T-helper 2 cell treated with Interferon-gamma antibody and Interleukin-4, amounts not matched to agents 100 ng/mL and 5 ng/mL, for 36 hours (primary cell): ENCODE measurements at regions not wholly inside any gene's neighbourhood (a gene's known extent, or its start where the extent isn't known, plus 50 kb on each side); places are given as distances from the start of the nearest gene placed in this dataset.

Source experiments
- intact Hi-C: fragments of 100-400 bp; cut with micrococcal nuclease; formaldehyde crosslinking; loops from one replicate; pipeline ENCODE4 v1.15.1; 2023

GRCh38 chr2:176500901-176501300 is 231.7 kb downstream of the MTX2 start:
- intact Hi-C loops: no loop called here

GRCh38 chr2:176501617-176502016 is 232.4 kb downstream of the MTX2 start:
- intact Hi-C loops: no loop called here

- intact Hi-C loops: no loop called here
Measured at GRCh38 chr2:176502619-176503018, 233.4 kb downstream of the MTX2 start.

- intact Hi-C loops: no loop called here
Measured at GRCh38 chr2:176503776-176504175, 234.5 kb downstream of the MTX2 start.

GRCh38 chr2:176504440-176504839 is 235.2 kb downstream of the MTX2 start:
- intact Hi-C loops: no loop called here

GRCh38 chr2:176507786-176508185 is 238.5 kb downstream of the MTX2 start:
- intact Hi-C loops: no loop called here

GRCh38 chr2:176508374-176508773 is 239.1 kb downstream of the MTX2 start:
- intact Hi-C loops: no loop called here

GRCh38 chr2:176508984-176509740 is 239.9 kb downstream of the MTX2 start:
- intact Hi-C loops: no loop called here

GRCh38 chr2:176514276-176514675 is 245.0 kb downstream of the MTX2 start:
- intact Hi-C loops: no loop called here

- intact Hi-C loops: no loop called here
Measured at GRCh38 chr2:176514805-176515500, 245.7 kb downstream of the MTX2 start.

- intact Hi-C loops: no loop called here
Measured at GRCh38 chr2:176516051-176516602, 246.9 kb downstream of the MTX2 start.

- intact Hi-C loops: no loop called here
Measured at GRCh38 chr2:176518823-176519222, 249.6 kb downstream of the MTX2 start.

GRCh38 chr2:176521878-176522670 is 252.8 kb downstream of the MTX2 start:
- intact Hi-C loops: no loop called here

- intact Hi-C loops: no loop called here
Measured at GRCh38 chr2:176525086-176525485, 255.8 kb downstream of the MTX2 start.

GRCh38 chr2:176526995-176527901 is 258.0 kb downstream of the MTX2 start:
- intact Hi-C loops: no loop called here

GRCh38 chr2:176531608-176532007 is 262.4 kb downstream of the MTX2 start:
- intact Hi-C loops: no loop called here

- intact Hi-C loops: no loop called here
Measured at GRCh38 chr2:176533505-176534193, 264.4 kb downstream of the MTX2 start.

GRCh38 chr2:176534798-176535466 is 265.7 kb downstream of the MTX2 start:
- intact Hi-C loops: no loop called here

GRCh38 chr2:176535467-176536113 is 266.3 kb downstream of the MTX2 start:
- intact Hi-C loops: no loop called here
